NB4 (cell line): ENCODE measurements at regions not wholly inside any gene's neighbourhood (a gene's known extent, or its start where the extent isn't known, plus 50 kb on each side); places are given as distances from the start of the nearest gene placed in this dataset.

Experiments
- DNase-seq: peaks from one replicate; pipeline ENCODE4 v3.0.0; 2010; ENCODE audit warnings: low read depth
- H3K4me3 ChIP-seq: one replicate; pipeline ENCODE4 v1.5.1; 2011; ENCODE audit warnings: mild to moderate bottlenecking, low read depth, low read length, moderate library complexity
- MAX ChIP-seq: IDR thresholded peaks from 2 replicates; pipeline ENCODE4 v1.6.1; 2011; ENCODE audit warnings: low read depth, low read length
- MYC ChIP-seq: IDR thresholded peaks from 2 replicates; pipeline ENCODE4 v1.6.1; 2011; ENCODE audit warnings: low read depth, low read length
- POLR2A ChIP-seq: IDR thresholded peaks from 2 replicates; pipeline ENCODE4 v1.6.1; 2011; ENCODE audit warnings: mild to moderate bottlenecking; ENCODE audit not compliant: insufficient read length; ENCODE audit errors: extremely low read depth
- TF ChIP-seq, protein P1 (sequence below): IDR thresholded peaks from one replicate; pipeline ENCODE4 v1.5.1; 2012; ENCODE audit warnings: low read depth, low read length

GRCh38 chr6:22749696-22750095 is 180.3 kb downstream of the HDGFL1 start:
- DNase-seq = no peak
- TF ChIP-seq, protein P1, sequence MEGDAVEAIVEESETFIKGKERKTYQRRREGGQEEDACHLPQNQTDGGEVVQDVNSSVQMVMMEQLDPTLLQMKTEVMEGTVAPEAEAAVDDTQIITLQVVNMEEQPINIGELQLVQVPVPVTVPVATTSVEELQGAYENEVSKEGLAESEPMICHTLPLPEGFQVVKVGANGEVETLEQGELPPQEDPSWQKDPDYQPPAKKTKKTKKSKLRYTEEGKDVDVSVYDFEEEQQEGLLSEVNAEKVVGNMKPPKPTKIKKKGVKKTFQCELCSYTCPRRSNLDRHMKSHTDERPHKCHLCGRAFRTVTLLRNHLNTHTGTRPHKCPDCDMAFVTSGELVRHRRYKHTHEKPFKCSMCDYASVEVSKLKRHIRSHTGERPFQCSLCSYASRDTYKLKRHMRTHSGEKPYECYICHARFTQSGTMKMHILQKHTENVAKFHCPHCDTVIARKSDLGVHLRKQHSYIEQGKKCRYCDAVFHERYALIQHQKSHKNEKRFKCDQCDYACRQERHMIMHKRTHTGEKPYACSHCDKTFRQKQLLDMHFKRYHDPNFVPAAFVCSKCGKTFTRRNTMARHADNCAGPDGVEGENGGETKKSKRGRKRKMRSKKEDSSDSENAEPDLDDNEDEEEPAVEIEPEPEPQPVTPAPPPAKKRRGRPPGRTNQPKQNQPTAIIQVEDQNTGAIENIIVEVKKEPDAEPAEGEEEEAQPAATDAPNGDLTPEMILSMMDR = no peak
- no peak for TF ChIP-seq POLR2A
- TF ChIP-seq MAX = no peak
- TF ChIP-seq MYC = no peak
- no peak overlapping the region for H3K4me3 ChIP-seq

DNA sequence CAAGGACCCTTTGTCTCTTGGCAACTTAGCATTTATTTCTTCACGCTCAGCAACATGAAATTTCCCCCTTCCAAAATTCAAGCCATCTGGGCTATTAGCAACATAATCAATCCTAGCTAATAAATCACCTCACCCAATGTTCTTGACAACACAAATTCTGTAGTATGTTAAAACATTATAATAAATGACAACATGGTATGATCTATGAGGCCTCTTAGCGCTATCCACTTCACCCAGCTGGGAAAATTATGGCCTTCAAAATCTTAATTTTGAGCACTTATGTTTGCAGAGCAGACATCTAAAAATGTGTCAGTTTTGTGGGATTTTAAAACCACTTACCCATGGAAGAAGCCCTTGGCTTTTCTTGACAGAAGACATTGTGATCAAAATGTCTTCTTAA is 181.9 kb downstream of the HDGFL1 start:
- TF ChIP-seq, protein P1 = no peak
- TF ChIP-seq POLR2A = no peak
- no peak for TF ChIP-seq MYC
- TF ChIP-seq MAX = no peak
- DNase-seq = no peak
- H3K4me3 ChIP-seq = no peak overlapping the region

DNA sequence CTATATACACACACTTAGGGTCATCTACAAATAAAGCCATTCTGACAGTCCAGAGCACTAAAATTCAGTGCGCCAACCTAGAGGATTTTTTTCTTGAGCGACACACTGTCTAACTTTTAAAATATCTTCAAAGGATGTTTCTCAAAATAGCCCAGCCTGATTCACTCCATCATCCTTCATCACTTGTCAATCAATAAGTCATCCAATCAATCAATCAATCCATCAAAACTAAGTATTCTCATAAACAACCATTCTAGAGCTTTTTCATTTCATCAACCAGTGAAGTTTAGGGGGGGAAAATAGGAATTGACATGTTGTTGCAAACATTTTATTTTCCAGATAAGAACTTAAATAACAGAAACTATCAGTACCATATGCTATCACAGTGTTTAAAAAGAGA is 183.2 kb downstream of the HDGFL1 start:
- no peak overlapping the region for H3K4me3 ChIP-seq
- no peak for DNase-seq
- TF ChIP-seq MYC (no peak), MAX (no peak), POLR2A (no peak)
- TF ChIP-seq, protein P1 = no peak

DNA sequence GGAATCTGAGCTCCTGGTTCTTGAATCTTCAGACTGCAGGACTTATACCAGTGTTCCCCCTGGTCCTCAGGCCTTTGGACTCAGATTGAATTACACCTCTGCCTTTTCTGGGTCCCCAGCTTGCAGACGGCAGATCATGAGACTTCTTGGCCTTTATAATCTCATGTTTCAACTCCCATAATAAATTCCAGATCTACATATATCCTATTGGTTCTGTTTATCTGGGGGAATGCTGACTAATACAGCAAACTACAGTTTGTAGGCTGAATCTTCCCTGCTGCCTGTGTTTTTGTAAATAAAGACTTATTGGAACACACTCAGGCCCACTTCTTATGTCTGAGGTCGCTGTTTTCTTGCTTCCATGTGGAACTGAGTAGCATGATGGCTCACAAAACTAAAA is 184.7 kb downstream of the HDGFL1 start:
- TF ChIP-seq MYC = no peak
- no peak for TF ChIP-seq MAX
- TF ChIP-seq, protein P1 = no peak
- TF ChIP-seq POLR2A = no peak
- no peak overlapping the region for H3K4me3 ChIP-seq
- DNase-seq = no peak

- no peak overlapping the region for H3K4me3 ChIP-seq
- TF ChIP-seq POLR2A (no peak), MYC (no peak), MAX (no peak)
- TF ChIP-seq, protein P1 = no peak
- no peak for DNase-seq
Observed at GRCh38 chr6:22755605-22756004, 186.2 kb downstream of the HDGFL1 start.

- no peak for DNase-seq
- TF ChIP-seq, protein P1 = no peak
- TF ChIP-seq POLR2A (no peak), MYC (no peak), MAX (no peak)
Observed at GRCh38 chr6:22756365-22756764, 187.0 kb downstream of the HDGFL1 start.

More at GRCh38 chr6:22756365-22756764, 187.0 kb downstream of the HDGFL1 start:
- no peak overlapping the region for H3K4me3 ChIP-seq
